ENCODE measurements at regions not wholly inside any gene's neighbourhood (a gene's known extent, or its start where the extent isn't known, plus 50 kb on each side); places are given as distances from the start of the nearest gene placed in this dataset.

DNA sequence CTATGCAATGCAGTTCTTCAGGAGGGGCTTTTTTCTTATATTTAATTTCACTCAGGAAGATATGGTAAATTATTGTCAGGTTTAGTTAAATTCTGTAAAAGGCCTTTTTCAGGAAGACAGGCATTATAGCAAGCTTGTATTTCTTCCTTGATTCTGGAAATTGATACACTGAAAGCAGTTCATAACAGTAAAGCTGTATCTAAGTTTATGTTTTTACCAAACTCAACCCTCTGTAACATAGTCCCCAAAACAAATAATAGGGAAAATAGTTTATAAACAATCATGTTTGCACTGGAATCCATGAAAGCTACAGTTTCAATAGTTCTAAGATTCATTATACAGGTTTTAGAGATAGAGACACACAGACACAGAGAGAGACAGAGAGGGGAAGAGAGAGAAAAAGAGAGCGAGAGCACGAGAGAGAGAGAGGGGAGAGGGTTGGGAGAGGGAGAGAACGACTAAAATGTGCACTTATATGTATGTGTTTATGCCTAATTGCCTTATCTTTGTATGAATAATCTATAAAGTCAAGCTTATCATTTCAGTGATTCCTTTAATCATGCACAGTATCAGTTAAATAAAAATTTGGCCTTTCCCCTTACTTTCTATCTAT lies 454.4 kb downstream of the RFPL4B start:
- TF ChIP-seq, protein P1, sequence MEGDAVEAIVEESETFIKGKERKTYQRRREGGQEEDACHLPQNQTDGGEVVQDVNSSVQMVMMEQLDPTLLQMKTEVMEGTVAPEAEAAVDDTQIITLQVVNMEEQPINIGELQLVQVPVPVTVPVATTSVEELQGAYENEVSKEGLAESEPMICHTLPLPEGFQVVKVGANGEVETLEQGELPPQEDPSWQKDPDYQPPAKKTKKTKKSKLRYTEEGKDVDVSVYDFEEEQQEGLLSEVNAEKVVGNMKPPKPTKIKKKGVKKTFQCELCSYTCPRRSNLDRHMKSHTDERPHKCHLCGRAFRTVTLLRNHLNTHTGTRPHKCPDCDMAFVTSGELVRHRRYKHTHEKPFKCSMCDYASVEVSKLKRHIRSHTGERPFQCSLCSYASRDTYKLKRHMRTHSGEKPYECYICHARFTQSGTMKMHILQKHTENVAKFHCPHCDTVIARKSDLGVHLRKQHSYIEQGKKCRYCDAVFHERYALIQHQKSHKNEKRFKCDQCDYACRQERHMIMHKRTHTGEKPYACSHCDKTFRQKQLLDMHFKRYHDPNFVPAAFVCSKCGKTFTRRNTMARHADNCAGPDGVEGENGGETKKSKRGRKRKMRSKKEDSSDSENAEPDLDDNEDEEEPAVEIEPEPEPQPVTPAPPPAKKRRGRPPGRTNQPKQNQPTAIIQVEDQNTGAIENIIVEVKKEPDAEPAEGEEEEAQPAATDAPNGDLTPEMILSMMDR (IDR thresholded peaks at IDR 0.05; ENCODE audit: low read depth, low read length): no peak
- Histone ChIP-seq H3K27me3 (no peaks in the 10 kb centered on the region), H3K9me3 (ENCODE audit: low read depth) (no peaks in the 10 kb centered on the region), H3K27ac (no peak overlapping the region), H3K36me3 (no peaks in the 10 kb centered on the region), H3K4me3 (no peak overlapping the region), H3K4me1 (ENCODE audit: low read depth) (no peaks in the 10 kb centered on the region)
- DNase-seq (ENCODE audit: low read depth in 1 of 2, low spot score in 1 of 2): no peak

DNA sequence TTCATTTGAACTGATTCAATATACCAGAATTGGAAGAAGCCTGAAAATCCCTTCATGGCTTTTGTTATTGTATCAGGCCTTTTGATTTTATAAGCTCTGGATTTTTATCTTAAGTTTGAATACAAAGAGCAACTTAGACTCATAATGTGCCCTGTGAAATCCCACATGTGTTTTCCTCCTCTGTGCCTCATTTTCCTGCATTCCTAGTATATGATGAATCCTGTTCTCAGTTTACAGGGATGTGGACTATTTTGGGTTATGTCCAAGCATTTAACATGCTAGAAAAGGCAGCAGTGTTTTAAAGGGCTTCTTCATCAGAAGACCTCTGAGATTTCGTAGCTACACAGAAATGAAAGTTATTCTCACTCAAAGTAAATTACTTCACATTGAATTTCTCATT lies 455.0 kb downstream of the RFPL4B start:
- no peaks in the 10 kb centered on the region for H3K36me3 ChIP-seq
- H3K4me3 ChIP-seq: no peak overlapping the region
- TF ChIP-seq, protein P1 (IDR thresholded peaks at IDR 0.05; ENCODE audit: low read depth, low read length): no peak
- no peaks in the 10 kb centered on the region for H3K9me3 ChIP-seq (ENCODE audit: low read depth)
- peak in 1 of 2 donors; percentile 87 for DNase-seq (ENCODE audit: low read depth in 1 of 2, low spot score in 1 of 2)
- H3K27me3 ChIP-seq: no peaks in the 10 kb centered on the region
- H3K4me1 ChIP-seq (ENCODE audit: low read depth): no peaks in the 10 kb centered on the region
- no peak overlapping the region for H3K27ac ChIP-seq

DNA sequence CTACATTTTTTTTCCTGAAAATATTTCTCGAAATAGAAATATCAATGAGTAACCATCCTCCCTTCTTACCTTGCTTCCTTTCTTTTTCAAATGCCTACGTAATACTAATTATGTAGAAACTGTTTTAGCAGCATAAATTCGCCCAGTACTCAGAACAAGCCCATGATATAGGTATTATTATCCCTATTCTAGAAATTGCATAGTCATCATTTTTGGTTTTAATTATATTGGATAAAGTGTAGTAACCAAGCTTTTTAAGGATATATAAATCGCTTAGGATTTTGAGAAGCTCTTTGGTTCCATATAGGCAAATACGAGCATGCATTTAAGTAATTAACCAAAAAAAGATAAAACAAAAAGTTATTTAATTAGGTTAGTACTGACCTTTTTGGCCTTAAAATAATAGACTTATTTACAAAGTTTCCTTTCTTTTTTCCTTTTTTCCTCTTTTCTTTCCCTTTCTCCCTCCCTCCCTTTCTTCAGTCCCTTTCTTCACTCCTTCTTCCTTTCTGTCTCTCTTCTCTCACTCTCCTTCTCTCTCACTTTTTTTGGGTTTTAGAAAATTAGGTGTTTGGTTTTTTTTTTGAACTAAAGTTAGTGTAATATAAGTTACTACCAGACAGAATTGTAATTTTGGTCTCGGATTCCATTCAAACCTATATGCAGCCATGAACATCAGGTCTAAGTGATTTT lies 457.7 kb downstream of the RFPL4B start:
- Histone ChIP-seq H3K27me3 (no peaks in the 10 kb centered on the region), H3K27ac (no peak overlapping the region), H3K4me1 (ENCODE audit: low read depth) (no peaks in the 10 kb centered on the region), H3K36me3 (no peaks in the 10 kb centered on the region), H3K9me3 (ENCODE audit: low read depth) (no peaks in the 10 kb centered on the region), H3K4me3 (no peak overlapping the region)
- no peak for DNase-seq (ENCODE audit: low read depth in 1 of 2, low spot score in 1 of 2)
- TF ChIP-seq, protein P1 (IDR thresholded peaks at IDR 0.05; ENCODE audit: low read depth, low read length): no peak

DNA sequence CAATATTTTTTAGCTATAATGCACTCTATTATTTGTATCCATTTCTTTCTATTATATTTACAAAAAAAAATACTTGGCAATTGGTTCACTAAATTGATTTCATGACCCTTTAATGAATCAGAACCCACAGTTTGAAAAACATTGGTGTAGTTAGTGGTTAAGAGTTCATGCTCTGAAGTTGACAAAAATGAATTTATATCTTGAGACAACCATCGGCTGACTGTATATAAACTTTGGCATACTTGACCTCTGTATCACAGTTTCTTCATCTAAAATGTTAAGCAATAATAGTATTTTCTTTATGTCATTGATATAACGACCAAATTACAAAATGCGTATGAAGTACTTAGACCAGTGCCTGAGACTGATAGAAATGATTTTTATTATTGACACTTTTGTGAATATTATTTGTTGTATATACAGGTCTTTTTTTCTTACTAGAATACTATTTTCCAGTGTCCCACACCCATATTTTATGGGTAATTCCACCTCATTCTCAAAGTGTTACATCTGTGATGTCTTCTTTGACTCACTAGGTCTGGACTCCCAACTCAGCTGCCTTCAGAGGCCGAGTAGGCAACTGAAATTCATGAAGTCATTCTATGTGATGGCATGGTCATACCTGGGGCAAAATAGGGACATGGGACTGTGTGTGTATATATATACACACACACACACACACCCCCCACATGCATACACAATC lies 459.2 kb downstream of the RFPL4B start:
- no peak overlapping the region for H3K27ac ChIP-seq
- no peaks in the 10 kb centered on the region for H3K4me1 ChIP-seq (ENCODE audit: low read depth)
- no peak overlapping the region for H3K4me3 ChIP-seq
- H3K36me3 ChIP-seq: no peaks in the 10 kb centered on the region
- H3K9me3 ChIP-seq (ENCODE audit: low read depth): no peaks in the 10 kb centered on the region
- no peak for DNase-seq (ENCODE audit: low read depth in 1 of 2, low spot score in 1 of 2)
- no peaks in the 10 kb centered on the region for H3K27me3 ChIP-seq
- TF ChIP-seq, protein P1 (IDR thresholded peaks at IDR 0.05; ENCODE audit: low read depth, low read length): no peak

DNA sequence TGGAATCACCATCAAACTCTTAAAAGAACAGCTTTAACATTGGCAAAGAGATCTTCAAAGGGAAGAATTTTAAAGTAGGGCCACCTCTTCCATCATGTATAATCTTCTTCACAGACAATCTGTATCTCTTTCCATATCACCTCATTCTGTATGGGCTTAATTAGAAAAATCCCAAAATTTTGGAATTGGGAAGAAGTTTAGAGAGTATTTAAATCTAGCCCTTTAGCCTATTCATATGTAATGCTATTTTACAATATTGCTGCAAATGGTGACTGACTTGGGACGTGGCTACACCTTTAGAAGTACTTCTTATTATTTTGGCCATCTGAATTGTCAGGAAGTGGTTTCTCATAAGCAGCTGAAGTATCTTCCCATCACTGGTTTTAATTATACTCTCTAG lies 474.3 kb downstream of the RFPL4B start:
- Histone ChIP-seq H3K9me3 (ENCODE audit: low read depth) (no peaks in the 10 kb centered on the region), H3K27me3 (no peaks in the 10 kb centered on the region), H3K4me3 (no peak overlapping the region), H3K4me1 (ENCODE audit: low read depth) (no peaks in the 10 kb centered on the region), H3K36me3 (no peaks in the 10 kb centered on the region), H3K27ac (no peak overlapping the region)
- TF ChIP-seq, protein P1 (IDR thresholded peaks at IDR 0.05; ENCODE audit: low read depth, low read length): no peak
- no peak for DNase-seq (ENCODE audit: low read depth in 1 of 2, low spot score in 1 of 2)
